H1 (cell line): ENCODE measurements at regions not wholly inside any gene's neighbourhood (a gene's known extent, or its start where the extent isn't known, plus 50 kb on each side); places are given as distances from the start of the nearest gene placed in this dataset.

Experiments used
- ASH2L ChIP-seq: fragments of 200-600, 300-600 bp; sonication (generic); IDR thresholded peaks from one replicate; pipeline ENCODE4 v1.7.1; 2017; ENCODE audit warnings: low read length
- BACH1 ChIP-seq: IDR thresholded peaks from 2 replicates; pipeline ENCODE4 v1.6.1; 2012; ENCODE audit warnings: low read length, improper control_type of control experiment
- BRCA1 ChIP-seq: IDR thresholded peaks from 2 replicates; pipeline ENCODE4 v1.6.1; 2012; ENCODE audit warnings: low read depth, low read length, improper control_type of control experiment
- CHD1 ChIP-seq: IDR thresholded peaks from 2 replicates; pipeline ENCODE4 v1.6.1; 2012; ENCODE audit warnings: low read depth, low read length, improper control_type of control experiment
- CHD2 ChIP-seq: IDR thresholded peaks from 2 replicates; pipeline ENCODE4 v1.6.1; 2012; ENCODE audit warnings: low read length, improper control_type of control experiment
- CTBP2 ChIP-seq: IDR thresholded peaks from 2 replicates; pipeline ENCODE4 v1.7.0; 2011; ENCODE audit warnings: borderline replicate concordance, mild to moderate bottlenecking, moderate library complexity, mixed read lengths, low read length; ENCODE audit not compliant: insufficient read depth, insufficient read length
- CTCF ChIP-seq, 3 experiments: IDR thresholded peaks; 1 replicate in 2 of 3; 2 replicates in 1 of 3; pipeline versions ENCODE4 v1.5.1 to v1.6.1; 2011; ENCODE audit warnings: low read length in 3 of 3, mild to moderate bottlenecking in 3 of 3, inconsistent platforms in 2 of 3, low read depth in 1 of 3, moderate library complexity in 1 of 3; ENCODE audit not compliant: insufficient read depth in 1 of 3; ENCODE audit errors: control extremely low read depth in 1 of 3
- E2F6 ChIP-seq: IDR thresholded peaks from 2 replicates; pipeline ENCODE4 v1.6.1; 2012; ENCODE audit warnings: inconsistent platforms
- GTF2F1 ChIP-seq: IDR thresholded peaks from 2 replicates; pipeline ENCODE4 v1.6.1; 2012; ENCODE audit warnings: low read depth, low read length, improper control_type of control experiment, borderline replicate concordance
- MAX ChIP-seq: IDR thresholded peaks from 2 replicates; pipeline ENCODE4 v1.6.1; 2012; ENCODE audit warnings: inconsistent platforms
- NANOG ChIP-seq: IDR thresholded peaks from 2 replicates; pipeline ENCODE4 v1.6.1; 2011; ENCODE audit warnings: low read length, low read depth, mild to moderate bottlenecking, inconsistent platforms; ENCODE audit not compliant: insufficient read depth, poor library complexity, severe bottlenecking
- POU5F1 ChIP-seq: IDR thresholded peaks from 2 replicates; pipeline ENCODE4 v1.6.1; 2011; ENCODE audit warnings: low read depth, mild to moderate bottlenecking, low read length, moderate library complexity
- SIRT6 ChIP-seq: IDR thresholded peaks from one replicate; pipeline ENCODE4 v1.7.1; 2012; ENCODE audit warnings: low read length, inconsistent platforms
- SP1 ChIP-seq: IDR thresholded peaks from 2 replicates; pipeline ENCODE4 v1.6.1; 2011; ENCODE audit warnings: low read depth, low read length
- USF2 ChIP-seq: IDR thresholded peaks from 2 replicates; pipeline ENCODE4 v1.6.1; 2011; ENCODE audit warnings: low read length, improper control_type of control experiment
- YY1 ChIP-seq: IDR thresholded peaks from 2 replicates; pipeline ENCODE4 v1.6.1; 2011; ENCODE audit warnings: low read depth, mild to moderate bottlenecking, low read length

- TF ChIP-seq NANOG (peak; percentile 31), BACH1 (no peak), GTF2F1 (no peak), CTBP2 (peak; percentile 62), CHD2 (no peak), CTCF (IDR thresholded peaks at IDR 0.05; ENCODE audit: control extremely low read depth in 1 of 3, insufficient read depth in 1 of 3, low read depth in 1 of 3, low read length in 3 of 3) (no peak), CHD1 (no peak), USF2 (no peak), E2F6 (no peak), MAX (no peak), SIRT6 (no peak), POU5F1 (no peak), ASH2L (peak; percentile 54), YY1 (peak; percentile 20; the same call in 1 of the 2 replicates), BRCA1 (no peak), SP1 (peak; percentile 55; the same call in 1 of the 2 replicates)
Measured at GRCh38 chr4:66014146-66014765, 344.0 kb upstream of the EPHA5 start (continued).
